ENCODE measurements at regions not wholly inside any gene's neighbourhood (a gene's known extent, or its start where the extent isn't known, plus 50 kb on each side); places are given as distances from the start of the nearest gene placed in this dataset.

DNA sequence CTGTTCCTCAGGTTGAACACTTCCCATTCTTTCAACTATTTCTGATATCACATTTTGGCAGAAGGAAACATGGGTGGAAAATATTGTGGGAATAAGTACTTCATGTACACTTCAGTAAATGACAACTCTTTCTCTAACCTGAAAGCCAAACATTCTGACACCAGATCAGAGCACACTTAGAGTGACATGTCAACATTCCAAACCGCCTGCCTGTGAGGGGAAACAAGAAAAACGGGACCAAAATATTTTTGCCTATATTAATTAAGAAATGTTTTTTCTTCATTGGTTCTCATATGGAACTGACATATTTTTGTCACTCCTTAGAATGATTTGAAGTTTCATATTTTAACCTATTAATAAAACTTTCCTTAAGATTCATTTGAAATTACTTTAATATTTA is 483.1 kb downstream of the MAFB start:
- in situ Hi-C loops (cut with HindIII; ENCODE audit: low sequenced_read_pairs), result no loop called here
- no peak for DNase-seq (ENCODE audit: low read depth)
- no peak overlapping the region for H3K4me3 ChIP-seq (ENCODE audit: low read depth, low read length)
- TF ChIP-seq CTCF (IDR thresholded peaks at IDR 0.05; ENCODE audit: low read depth, low read length, missing control alignments), result no peak

- no peak for DNase-seq (ENCODE audit: low read depth)
- TF ChIP-seq CTCF (IDR thresholded peaks at IDR 0.05; ENCODE audit: low read depth, low read length, missing control alignments), result no peak
- in situ Hi-C loops (cut with HindIII; ENCODE audit: low sequenced_read_pairs), result no loop called here
- H3K4me3 ChIP-seq (ENCODE audit: low read depth, low read length), result no peak overlapping the region
Observed at GRCh38 chr20:40203032-40203431, 486.0 kb downstream of the MAFB start.

- no peak overlapping the region for H3K4me3 ChIP-seq (ENCODE audit: low read depth, low read length)
- in situ Hi-C loops (cut with HindIII; ENCODE audit: low sequenced_read_pairs), result no loop called here
- DNase-seq (ENCODE audit: low read depth), result peak; percentile 44
- no peak for TF ChIP-seq CTCF (IDR thresholded peaks at IDR 0.05; ENCODE audit: low read depth, low read length, missing control alignments)
Observed at GRCh38 chr20:40197691-40198090, 491.3 kb downstream of the MAFB start.

GRCh38 chr20:40196846-40197436 is 492.1 kb downstream of the MAFB start:
- in situ Hi-C loops (cut with HindIII; ENCODE audit: low sequenced_read_pairs), result no loop called here
- no peak for DNase-seq (ENCODE audit: low read depth)
- no peak for TF ChIP-seq CTCF (IDR thresholded peaks at IDR 0.05; ENCODE audit: low read depth, low read length, missing control alignments)
- no peak overlapping the region for H3K4me3 ChIP-seq (ENCODE audit: low read depth, low read length)

DNA sequence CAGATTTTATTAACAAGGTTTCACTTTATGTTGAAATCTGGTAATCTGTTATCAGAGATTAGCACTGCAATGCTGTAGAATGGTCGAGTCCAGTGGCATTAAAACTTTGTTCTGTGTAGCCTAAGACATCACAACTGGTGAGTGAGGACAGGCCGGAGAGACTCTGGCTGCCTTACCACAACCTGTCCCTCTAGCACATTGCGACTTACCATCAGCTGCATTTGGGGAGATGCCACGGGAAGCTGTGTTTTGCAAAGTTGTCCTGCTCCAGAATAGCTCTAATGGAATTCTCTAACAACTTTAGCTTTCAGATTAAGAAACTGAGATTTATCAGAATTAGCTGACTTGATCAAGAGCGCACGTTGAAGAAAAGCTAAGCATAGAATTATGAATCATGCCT is 493.3 kb downstream of the MAFB start:
- no peak overlapping the region for H3K4me3 ChIP-seq (ENCODE audit: low read depth, low read length)
- DNase-seq (ENCODE audit: low read depth), result no peak
- in situ Hi-C loops (cut with HindIII; ENCODE audit: low sequenced_read_pairs), result no loop called here
- no peak for TF ChIP-seq CTCF (IDR thresholded peaks at IDR 0.05; ENCODE audit: low read depth, low read length, missing control alignments)

GRCh38 chr20:40192529-40192928 is 496.5 kb downstream of the MAFB start:
- no peak overlapping the region for H3K4me3 ChIP-seq (ENCODE audit: low read depth, low read length)
- no peak for TF ChIP-seq CTCF (IDR thresholded peaks at IDR 0.05; ENCODE audit: low read depth, low read length, missing control alignments)

GRCh38 chr20:40192081-40192480 is 497.0 kb downstream of the MAFB start:
- H3K4me3 ChIP-seq (ENCODE audit: low read depth, low read length), result no peak overlapping the region
- in situ Hi-C loops (cut with HindIII; ENCODE audit: low sequenced_read_pairs), result no loop called here
- no peak for TF ChIP-seq CTCF (IDR thresholded peaks at IDR 0.05; ENCODE audit: low read depth, low read length, missing control alignments)
- no peak for DNase-seq (ENCODE audit: low read depth)

More at GRCh38 chr20:40192529-40192928, 496.5 kb downstream of the MAFB start:
- no peak for DNase-seq (ENCODE audit: low read depth)
- in situ Hi-C loops (cut with HindIII; ENCODE audit: low sequenced_read_pairs), result no loop called here
